Naive thymus-derived CD4-positive, alpha-beta T cell (primary cell): ENCODE measurements at regions not wholly inside any gene's neighbourhood (a gene's known extent, or its start where the extent isn't known, plus 50 kb on each side); places are given as distances from the start of the nearest gene placed in this dataset.
"Not testable (repeated sequence)": the region's sequence is repeated elsewhere in the genome, so short reads cannot be mapped to it uniquely, and the experiment has no call there.

Experiments
- ATAC-seq: fragments of 150-1000 bp; cut with Tn5 transposase; 2 replicates; pipeline ENCODE4 v1.10.0; 2021; ENCODE audit warnings: mild to moderate bottlenecking, moderate library complexity
- CTCF ChIA-PET: fragments of 350-600 bp; sonication (Branson Sonifier 250); formaldehyde crosslinking; loops from one replicate; lab custom pipeline; 2021; ENCODE audit warnings: antibody characterized with exemption; lab: Charles Lee
- POLR2A ChIA-PET: fragments of 350-600 bp; sonication (Branson Sonifier 250); formaldehyde crosslinking; loops from one replicate; lab custom pipeline; 2021; ENCODE audit warnings: antibody characterized with exemption, inconsistent platforms; lab: Charles Lee
- DNase-seq, 9 donors: peaks; one replicate each; pipeline versions ENCODE4 v3.0.0 to v3.0.0-alpha.2; 2020 to 2022; ENCODE audit warnings: mixed read lengths in 1 of 9
- H3K27ac ChIP-seq: one replicate; pipeline ENCODE4 v1.7.0; 2013; ENCODE audit warnings: mild to moderate bottlenecking, low read depth, low read length, moderate library complexity
- H3K27me3 ChIP-seq, 2 donors: one replicate each; pipeline ENCODE4 v1.7.0; 2013; ENCODE audit warnings: low read length in 2 of 2, mild to moderate bottlenecking in 2 of 2, moderate library complexity in 2 of 2; ENCODE audit not compliant: control insufficient read depth in 2 of 2, insufficient read depth in 2 of 2
- H3K36me3 ChIP-seq, 3 experiments: 1 replicate in 2 of 3; 2 replicates in 1 of 3; pipeline ENCODE4 v1.7.0; 2013; ENCODE audit warnings: low read length in 3 of 3, mild to moderate bottlenecking in 3 of 3, moderate library complexity in 1 of 3; ENCODE audit not compliant: insufficient read depth in 3 of 3, control insufficient read depth in 2 of 3
- H3K4me1 ChIP-seq, 2 donors: one replicate each; pipeline ENCODE4 v1.7.0; 2013; ENCODE audit warnings: low read length in 2 of 2, mild to moderate bottlenecking in 2 of 2, moderate library complexity in 1 of 2; ENCODE audit not compliant: control insufficient read depth in 2 of 2, insufficient read depth in 2 of 2
- H3K4me3 ChIP-seq: 2 replicates; pipeline ENCODE4 v1.7.0; 2013; ENCODE audit warnings: mild to moderate bottlenecking, low read length
- H3K9me3 ChIP-seq, 3 experiments: 1 replicate in 2 of 3; 2 replicates in 1 of 3; pipeline ENCODE4 v1.7.0; 2013; ENCODE audit warnings: low read length in 3 of 3; ENCODE audit not compliant: control insufficient read depth in 2 of 3
- H3K27ac Mint-ChIP-seq, 9 donors: one replicate each; pipeline ENCODE4 v1.8.0; 2020 to 2022; ENCODE audit warnings: mixed read lengths in 9 of 9, mild to moderate bottlenecking in 8 of 9, moderate library complexity in 5 of 9, inconsistent platforms in 2 of 9
- H3K27me3 Mint-ChIP-seq, 5 donors: one replicate each; pipeline ENCODE4 v1.8.0; 2021 to 2022; ENCODE audit warnings: mixed read lengths in 5 of 5, mild to moderate bottlenecking in 1 of 5
- H3K36me3 Mint-ChIP-seq, 5 donors: one replicate each; pipeline ENCODE4 v1.8.0; 2020 to 2022; ENCODE audit warnings: mixed read lengths in 5 of 5, mild to moderate bottlenecking in 3 of 5, inconsistent platforms in 1 of 5
- H3K4me1 Mint-ChIP-seq, 7 donors: one replicate each; pipeline ENCODE4 v1.8.0; 2020 to 2022; ENCODE audit warnings: mixed read lengths in 7 of 7, mild to moderate bottlenecking in 3 of 7, inconsistent platforms in 1 of 7
- H3K4me3 Mint-ChIP-seq, 10 donors: one replicate each; pipeline ENCODE4 v1.8.0; 2020 to 2022; ENCODE audit warnings: mild to moderate bottlenecking in 10 of 10, mixed read lengths in 10 of 10, moderate library complexity in 6 of 10, inconsistent platforms in 2 of 10
- H3K9me3 Mint-ChIP-seq, 11 donors: one replicate each; pipeline ENCODE4 v1.8.0; 2020 to 2022; ENCODE audit warnings: mixed read lengths in 11 of 11, mild to moderate bottlenecking in 4 of 11, inconsistent platforms in 1 of 11, moderate library complexity in 1 of 11
- intact Hi-C, 2 donors: fragments of 100-400 bp; cut with micrococcal nuclease; formaldehyde crosslinking; loops; one replicate each; pipeline ENCODE4 v1.15.1; 2023

- no peaks in the 10 kb centered on the region for H3K9me3 ChIP-seq
- peaks cover 0 to under 1% (median 0%) of the 10 kb centered on the region in 11 donors for H3K9me3 Mint-ChIP-seq
- ATAC-seq: no peak
- peaks cover 0 to 11% (median 10%) of the 10 kb centered on the region in 5 donors for H3K27me3 Mint-ChIP-seq
- no peaks in the 10 kb centered on the region for H3K36me3 ChIP-seq
- H3K36me3 Mint-ChIP-seq: no peaks in the 10 kb centered on the region
- intact Hi-C loops: no loop called here
- H3K27ac Mint-ChIP-seq: no peak overlapping the region
- H3K4me1 ChIP-seq: no peaks in the 10 kb centered on the region
- no peak overlapping the region for H3K4me3 Mint-ChIP-seq
- H3K4me3 ChIP-seq: no peak overlapping the region
- H3K4me1 Mint-ChIP-seq: peaks cover 0 to 8% (median 4%) of the 10 kb centered on the region in 7 donors
- POLR2A ChIA-PET: no interaction called here
- no peak for DNase-seq
- H3K27me3 ChIP-seq: no peaks in the 10 kb centered on the region
- H3K27ac ChIP-seq: no peak overlapping the region
- CTCF ChIA-PET: no interaction called here
Observed at GRCh38 chr6:148635070-148635743, 111.6 kb upstream of the UST start.

- H3K9me3 Mint-ChIP-seq, DNase-seq, intact Hi-C loops, ATAC-seq, CTCF ChIA-PET, POLR2A ChIA-PET, H3K4me1 Mint-ChIP-seq, H3K4me3 Mint-ChIP-seq, H3K27me3 ChIP-seq, H3K36me3 ChIP-seq, H3K36me3 Mint-ChIP-seq, H3K4me1 ChIP-seq, H3K4me3 ChIP-seq, H3K27me3 Mint-ChIP-seq, H3K27ac Mint-ChIP-seq, H3K9me3 ChIP-seq, H3K27ac ChIP-seq: not testable (repeated sequence)
Observed at GRCh38 chr6:148641836-148642235, 105.0 kb upstream of the UST start.

DNA sequence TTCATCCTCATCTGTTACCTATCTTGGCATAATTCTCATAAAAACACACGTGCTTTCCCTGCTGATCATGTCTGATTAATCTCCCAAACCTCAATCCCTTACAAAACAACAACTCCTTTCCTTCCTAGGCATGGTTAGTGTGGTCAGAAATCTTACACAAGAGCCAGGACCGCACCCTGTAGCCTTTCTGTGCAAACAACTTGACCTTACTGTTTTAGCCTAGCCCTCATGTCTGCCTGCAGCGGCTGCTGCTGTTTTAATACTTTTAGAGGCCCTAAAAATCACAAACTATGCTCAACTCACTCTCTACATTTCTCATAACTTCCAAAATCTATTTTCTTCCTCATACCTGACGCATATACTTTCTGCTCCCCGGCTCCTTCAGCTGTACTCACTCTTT is 103.6 kb upstream of the UST start:
- CTCF ChIA-PET, H3K27me3 ChIP-seq, H3K4me1 Mint-ChIP-seq, H3K9me3 Mint-ChIP-seq, H3K9me3 ChIP-seq, intact Hi-C loops, H3K4me3 Mint-ChIP-seq, POLR2A ChIA-PET, H3K4me3 ChIP-seq, ATAC-seq, H3K36me3 Mint-ChIP-seq, DNase-seq, H3K27ac Mint-ChIP-seq, H3K36me3 ChIP-seq, H3K4me1 ChIP-seq, H3K27ac ChIP-seq: not testable (repeated sequence)
- peaks cover 0 to 10% (median 4%) of the 10 kb centered on the region in 5 donors for H3K27me3 Mint-ChIP-seq

- POLR2A ChIA-PET: not testable (repeated sequence)
Observed at GRCh38 chr6:148645049-148645448, 101.8 kb upstream of the UST start.

DNA sequence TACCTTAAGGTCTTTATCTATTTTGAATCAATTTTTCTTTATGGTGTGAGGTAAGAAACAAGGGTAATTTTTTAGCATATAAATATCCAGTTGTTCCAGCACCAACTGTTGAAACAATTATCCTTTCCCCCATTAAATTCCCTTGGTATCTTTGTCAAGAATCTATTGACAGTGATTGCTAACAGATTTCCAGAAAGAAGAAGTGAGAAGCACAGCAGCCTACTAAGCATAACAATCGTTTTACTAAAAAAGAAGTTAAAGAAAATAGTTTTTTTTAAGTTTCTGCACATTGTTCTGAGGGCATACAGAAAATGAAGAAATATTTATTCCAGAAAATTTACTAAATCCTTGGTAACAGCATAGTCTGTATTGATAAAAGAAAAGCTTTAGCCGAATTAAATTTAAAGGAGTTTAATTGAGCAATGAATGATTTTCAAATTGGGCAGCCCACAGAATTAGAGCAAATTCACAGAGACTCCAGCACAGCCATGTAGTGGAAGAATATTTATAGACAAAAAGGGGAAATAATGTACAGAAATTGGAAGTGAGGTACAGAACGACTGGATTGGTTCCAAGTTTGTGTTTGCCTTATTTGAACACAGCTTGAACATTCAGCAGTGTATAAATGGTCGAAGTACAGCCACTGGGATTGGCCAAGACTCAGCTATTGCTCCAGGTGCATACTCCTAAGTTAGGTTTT is 97.9 kb upstream of the UST start:
- H3K4me1 Mint-ChIP-seq: no peaks in the 10 kb centered on the region
- no peaks in the 10 kb centered on the region for H3K4me1 ChIP-seq
- intact Hi-C loops: no loop called here
- ATAC-seq: no peak
- peaks cover 3 to 17% (median 15%) of the 10 kb centered on the region in 5 donors for H3K27me3 Mint-ChIP-seq
- no peak for DNase-seq
- peaks cover 2 to 11% (median 6%) of the 10 kb centered on the region in 11 donors for H3K9me3 Mint-ChIP-seq
- H3K4me3 Mint-ChIP-seq: no peak overlapping the region
- ChIA-PET POLR2A (no interaction called here), CTCF (no interaction called here)
- H3K27me3 ChIP-seq: no peaks in the 10 kb centered on the region
- no peak overlapping the region for H3K4me3 ChIP-seq
- H3K36me3 Mint-ChIP-seq: peaks cover 0 to 4% (median 0%) of the 10 kb centered on the region in 5 donors
- H3K27ac ChIP-seq: no peak overlapping the region
- no peak overlapping the region for H3K27ac Mint-ChIP-seq
- H3K9me3 ChIP-seq: no peaks in the 10 kb centered on the region
- no peaks in the 10 kb centered on the region for H3K36me3 ChIP-seq

More at GRCh38 chr6:148645049-148645448, 101.8 kb upstream of the UST start:
- H3K4me3 Mint-ChIP-seq, H3K4me1 Mint-ChIP-seq, H3K36me3 Mint-ChIP-seq, H3K27ac ChIP-seq, H3K9me3 Mint-ChIP-seq, H3K27ac Mint-ChIP-seq, H3K36me3 ChIP-seq, CTCF ChIA-PET, intact Hi-C loops, H3K4me1 ChIP-seq, DNase-seq, H3K4me3 ChIP-seq, ATAC-seq, H3K27me3 ChIP-seq, H3K9me3 ChIP-seq: not testable (repeated sequence)
- H3K27me3 Mint-ChIP-seq: peaks cover 2 to 17% (median 11%) of the 10 kb centered on the region in 5 donors

DNA sequence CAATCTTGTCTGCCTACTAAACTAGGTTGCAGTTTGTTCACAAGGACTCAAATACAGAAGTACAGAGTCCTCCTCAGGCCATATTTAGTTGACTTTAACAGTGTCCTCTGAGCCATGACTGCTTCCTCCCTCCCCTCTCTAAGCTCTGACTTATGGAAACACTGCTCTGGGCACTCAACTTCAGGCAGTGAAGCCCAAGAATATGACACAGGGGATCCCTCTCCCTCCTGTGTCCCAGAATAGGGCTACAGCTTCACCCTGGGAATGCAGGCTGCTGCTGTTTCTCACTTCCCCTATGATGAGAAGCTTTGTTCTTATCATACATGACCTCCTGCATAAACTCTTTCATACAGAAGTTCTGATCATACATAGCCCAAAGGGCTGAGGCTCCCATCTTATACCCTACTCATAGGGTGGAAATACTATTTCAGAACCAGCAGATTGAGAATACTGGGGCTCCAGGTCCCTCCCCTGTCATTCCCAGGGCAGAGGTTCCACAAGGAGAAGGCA is 97.3 kb upstream of the UST start:
- Histone ChIP-seq H3K36me3 (no peaks in the 10 kb centered on the region), H3K4me3 (no peak overlapping the region), H3K4me1 (no peaks in the 10 kb centered on the region), H3K9me3 (no peaks in the 10 kb centered on the region), H3K27ac (no peak overlapping the region), H3K27me3 (no peaks in the 10 kb centered on the region)
- Mint-ChIP-seq H3K4me1 (no peaks in the 10 kb centered on the region), H3K27me3 (peaks cover 3 to 17% (median 15%) of the 10 kb centered on the region in 5 donors), H3K4me3 (no peak overlapping the region), H3K36me3 (peaks cover 0 to 4% (median 0%) of the 10 kb centered on the region in 5 donors), H3K27ac (no peak overlapping the region), H3K9me3 (peaks cover 3 to 11% (median 7%) of the 10 kb centered on the region in 11 donors)
- ATAC-seq (no peak), DNase-seq (no peak)
- POLR2A ChIA-PET: no interaction called here
- CTCF ChIA-PET: no interaction called here
- intact Hi-C loops: no loop called here
